ENCODE measurements at regions not wholly inside any gene's neighbourhood (a gene's known extent, or its start where the extent isn't known, plus 50 kb on each side); places are given as distances from the start of the nearest gene placed in this dataset.

DNA sequence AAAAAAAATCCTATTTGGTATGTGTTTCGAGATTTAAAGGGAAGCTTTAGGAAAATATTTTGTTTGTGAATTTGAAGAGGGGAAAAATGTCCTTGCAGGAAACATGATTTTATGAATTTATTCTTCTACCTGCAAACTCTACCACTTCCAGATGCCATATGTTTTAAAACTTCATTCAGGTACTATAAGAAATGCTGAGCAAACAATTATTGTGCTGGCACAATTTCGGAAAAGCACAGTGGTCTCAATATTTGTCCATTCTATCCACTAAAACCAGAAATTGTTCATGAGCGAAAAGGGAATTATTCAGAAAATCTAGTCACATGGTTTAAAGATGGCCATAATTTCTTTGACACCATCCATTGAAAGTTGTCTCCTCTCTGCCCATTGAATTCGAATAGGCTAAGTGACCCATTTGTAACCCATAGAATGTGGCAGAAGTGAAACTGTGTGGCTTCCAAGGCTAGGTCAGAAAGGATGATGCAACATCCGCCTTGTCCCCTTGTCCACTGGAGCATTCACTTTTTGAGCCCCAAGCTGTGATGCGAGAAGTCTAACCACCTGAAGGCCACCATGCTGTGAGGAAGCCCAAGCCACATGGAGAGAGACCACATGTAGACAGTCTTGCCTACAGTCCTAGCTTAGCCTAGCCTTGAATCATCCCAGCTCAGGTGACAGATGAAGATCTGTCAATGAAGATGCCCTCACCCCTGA is 189.8 kb upstream of the PRKCQ start:
- no peak for DNase-seq (ENCODE audit: low read depth)

- no peak for DNase-seq (ENCODE audit: low read depth)
Measured at GRCh38 chr10:6766131-6766801, 186.2 kb upstream of the PRKCQ start.

DNA sequence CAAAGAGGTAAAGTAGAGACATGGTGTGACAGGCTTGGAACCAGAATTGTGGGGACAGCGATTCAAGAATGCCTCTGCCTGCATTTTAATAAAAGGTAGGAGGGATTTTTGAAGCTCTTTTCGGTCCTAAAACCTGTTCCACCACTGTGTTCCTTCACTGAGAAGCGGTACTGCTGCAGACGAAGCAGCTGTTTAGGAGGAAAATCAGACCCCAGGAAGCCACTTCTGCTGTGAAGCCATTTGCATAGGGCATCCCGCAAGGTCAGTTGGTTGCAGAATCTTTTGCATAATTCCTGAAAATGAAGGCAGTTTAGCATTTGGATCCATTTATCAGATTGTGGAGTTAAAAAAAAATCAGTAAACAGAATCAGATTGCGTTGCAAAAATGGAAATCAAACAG is 183.3 kb upstream of the PRKCQ start:
- DNase-seq (ENCODE audit: low read depth), result no peak

GRCh38 chr10:6763001-6763400 is 182.9 kb upstream of the PRKCQ start:
- no peak for DNase-seq (ENCODE audit: low read depth)

DNA sequence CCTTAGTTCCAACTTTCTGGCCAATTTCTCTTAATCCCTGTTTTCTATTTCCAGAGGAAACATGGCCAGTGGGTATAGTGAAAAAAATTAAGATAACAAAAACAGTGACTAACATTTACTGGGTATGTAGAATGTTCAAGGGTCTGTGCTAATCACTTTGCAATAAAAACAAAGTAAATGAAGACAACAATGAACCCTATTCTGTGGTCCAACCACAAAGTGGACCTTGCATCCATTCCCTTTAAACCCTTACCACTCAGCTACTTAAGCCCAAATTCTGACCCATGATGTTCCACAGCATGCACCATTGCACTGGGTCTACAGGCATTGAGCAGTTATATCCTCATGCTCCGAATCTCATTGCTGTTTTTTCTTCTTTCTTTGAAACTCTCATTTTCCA is 179.9 kb upstream of the PRKCQ start:
- no peak for DNase-seq (ENCODE audit: low read depth)

DNA sequence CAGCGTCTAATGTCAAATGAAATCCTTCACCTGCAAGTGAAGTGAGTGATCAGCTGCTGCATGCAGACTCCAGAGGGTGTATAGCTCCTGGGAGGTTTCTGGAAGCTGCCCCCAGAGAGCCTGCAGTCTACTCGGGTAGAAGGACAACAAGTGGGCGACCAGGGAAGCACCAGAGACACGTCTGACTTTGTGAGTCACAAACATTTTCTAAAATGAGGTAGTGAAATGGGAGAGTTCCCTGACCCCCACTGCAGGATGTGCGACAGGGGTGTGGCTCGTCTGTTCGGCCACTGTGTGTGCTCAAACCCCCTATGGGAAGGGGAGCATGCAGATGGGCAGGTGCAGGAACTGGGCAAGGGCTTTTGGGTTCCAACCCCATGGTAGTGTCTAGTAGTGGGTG is 177.1 kb upstream of the PRKCQ start:
- no peak for DNase-seq (ENCODE audit: low read depth)

- DNase-seq (ENCODE audit: low read depth), result no peak
Measured at GRCh38 chr10:6756716-6757115, 176.6 kb upstream of the PRKCQ start.

DNA sequence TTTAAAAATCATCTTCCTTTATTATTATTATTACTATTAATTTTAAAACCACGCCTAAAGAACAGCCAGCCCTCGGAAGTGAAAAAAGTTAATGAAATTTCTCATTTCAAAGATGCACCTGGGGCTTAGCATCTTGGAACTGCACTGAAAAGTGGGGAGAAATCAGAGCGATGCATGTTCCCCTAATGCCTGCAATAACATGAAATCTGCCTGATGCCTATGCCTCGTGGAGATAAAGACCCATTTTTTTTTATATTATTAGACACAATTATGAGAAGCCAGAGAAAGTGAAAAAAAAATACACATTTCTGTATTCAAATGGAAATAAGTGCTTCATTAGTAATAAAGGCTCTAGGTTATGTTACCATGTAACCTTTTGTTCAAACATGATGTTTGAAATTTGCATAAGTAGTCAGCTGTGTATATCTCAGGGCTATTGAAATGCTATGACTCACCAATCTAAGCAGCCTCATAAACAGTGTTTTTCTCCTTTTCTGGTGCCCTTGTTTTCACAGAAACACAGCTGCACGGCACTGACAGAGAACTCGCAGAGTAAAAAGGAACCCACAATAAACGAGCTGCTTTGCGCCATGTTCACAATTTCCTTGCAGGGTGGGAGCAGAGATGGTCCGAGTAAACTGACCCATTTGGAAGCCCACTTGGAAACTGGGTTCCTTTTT is 175.8 kb upstream of the PRKCQ start:
- no peak for DNase-seq (ENCODE audit: low read depth)

GRCh38 chr10:6753644-6754043 is 173.6 kb upstream of the PRKCQ start:
- DNase-seq (ENCODE audit: low read depth), result no peak

DNA sequence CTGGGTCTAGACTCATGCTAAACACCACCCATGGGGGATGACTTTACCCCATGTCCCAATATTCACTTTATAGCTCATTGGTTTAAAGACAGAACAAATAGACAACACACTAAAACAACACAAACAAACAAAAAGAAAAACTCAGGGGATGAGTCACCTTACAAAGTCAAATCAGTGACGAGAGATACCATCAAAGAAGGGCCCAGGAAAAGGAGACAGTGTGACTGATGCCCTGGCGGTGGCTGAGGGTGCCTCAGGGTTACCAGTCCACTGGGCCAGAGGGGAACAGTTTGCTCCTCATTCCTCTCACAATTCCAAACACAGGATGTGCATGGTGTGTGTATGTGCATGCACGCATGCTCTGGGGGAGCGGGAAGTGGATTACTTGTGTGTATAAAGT is 171.3 kb upstream of the PRKCQ start:
- DNase-seq (ENCODE audit: low read depth), result no peak

DNA sequence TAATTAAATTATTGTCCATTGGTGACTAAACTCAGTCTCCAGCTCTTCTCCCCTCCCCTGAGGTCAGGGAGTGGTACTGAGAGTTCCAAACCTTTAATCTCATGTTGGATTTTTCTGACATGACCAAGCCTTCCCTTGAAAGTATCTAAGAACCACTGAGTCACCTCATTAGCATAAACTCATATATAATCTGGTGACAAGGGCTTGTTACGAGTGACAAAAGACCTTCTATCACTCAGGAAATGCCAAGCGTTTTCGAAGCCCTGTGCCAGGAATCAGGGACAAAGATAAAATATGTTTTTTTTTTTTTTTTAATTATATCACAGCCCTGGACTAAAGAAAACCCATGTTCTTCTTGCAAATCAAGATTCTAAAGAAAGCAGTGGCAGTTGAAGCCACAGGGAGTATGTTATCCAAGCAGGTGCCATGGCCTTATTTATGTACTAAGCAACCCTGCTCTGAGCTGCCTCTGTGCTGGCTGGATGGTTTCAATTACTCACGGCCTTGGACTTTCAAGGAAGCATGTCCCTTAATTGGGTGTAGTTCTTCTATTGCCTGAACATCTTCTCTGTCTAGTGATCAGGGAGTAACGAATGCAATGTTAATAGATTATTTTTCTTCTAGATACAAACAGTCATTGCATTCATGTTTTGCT is 169.0 kb upstream of the PRKCQ start:
- no peak for DNase-seq (ENCODE audit: low read depth)

- no peak for DNase-seq (ENCODE audit: low read depth)
Measured at GRCh38 chr10:6748029-6748428, 168.0 kb upstream of the PRKCQ start.

DNA sequence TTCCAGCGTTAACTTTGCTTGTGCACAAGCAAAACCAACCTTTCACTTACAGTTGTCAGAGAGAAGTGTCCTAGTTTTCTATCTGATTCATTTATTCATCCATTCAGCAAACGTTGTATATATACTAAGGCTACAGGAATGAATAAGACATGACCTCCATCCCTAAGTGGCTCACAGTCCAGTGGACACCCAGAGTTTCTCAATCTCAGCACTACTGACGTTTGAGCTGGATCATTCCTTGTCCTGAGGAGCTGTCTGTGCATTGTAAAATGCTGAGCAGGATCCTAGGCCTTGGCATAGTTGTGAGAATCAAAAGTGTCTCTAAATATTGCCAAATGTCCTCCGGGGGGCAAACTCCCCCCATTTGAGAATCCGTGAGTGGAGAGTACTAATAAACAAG is 166.7 kb upstream of the PRKCQ start:
- DNase-seq (ENCODE audit: low read depth), result no peak

DNA sequence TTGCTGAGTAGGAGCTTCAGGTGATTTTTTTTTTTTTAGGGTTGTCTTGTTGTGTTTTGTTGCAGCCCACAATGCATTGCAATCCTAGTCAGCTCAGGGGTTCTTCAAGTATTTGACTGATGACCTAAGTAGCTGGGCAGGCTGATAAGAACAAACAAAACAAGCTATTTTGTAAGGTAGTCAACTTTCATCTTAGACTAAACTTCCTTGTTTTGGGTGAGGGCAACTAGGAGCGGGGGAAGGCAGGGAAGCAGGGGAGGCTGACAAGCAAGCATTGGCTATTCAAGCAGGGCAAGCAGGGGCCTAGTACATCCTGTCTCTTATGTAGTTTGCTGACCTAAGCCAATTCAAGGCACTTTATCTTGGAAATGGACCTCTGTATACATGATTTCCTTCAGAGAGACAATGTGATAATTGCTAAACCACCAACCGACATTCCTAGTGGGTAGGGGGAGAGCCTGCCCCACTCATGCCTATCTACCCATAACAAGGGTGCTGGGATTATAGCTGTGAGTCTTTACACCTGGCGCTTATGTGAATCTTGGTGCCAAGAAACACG is 163.3 kb upstream of the PRKCQ start:
- no peak for DNase-seq (ENCODE audit: low read depth)

- no peak for DNase-seq (ENCODE audit: low read depth)
Measured at GRCh38 chr10:6741541-6741941, 161.5 kb upstream of the PRKCQ start.

- DNase-seq (ENCODE audit: low read depth), result no peak
Measured at GRCh38 chr10:6739530-6740174, 159.6 kb upstream of the PRKCQ start.

GRCh38 chr10:6738112-6738768 is 158.2 kb upstream of the PRKCQ start:
- DNase-seq (ENCODE audit: low read depth), result no peak

DNA sequence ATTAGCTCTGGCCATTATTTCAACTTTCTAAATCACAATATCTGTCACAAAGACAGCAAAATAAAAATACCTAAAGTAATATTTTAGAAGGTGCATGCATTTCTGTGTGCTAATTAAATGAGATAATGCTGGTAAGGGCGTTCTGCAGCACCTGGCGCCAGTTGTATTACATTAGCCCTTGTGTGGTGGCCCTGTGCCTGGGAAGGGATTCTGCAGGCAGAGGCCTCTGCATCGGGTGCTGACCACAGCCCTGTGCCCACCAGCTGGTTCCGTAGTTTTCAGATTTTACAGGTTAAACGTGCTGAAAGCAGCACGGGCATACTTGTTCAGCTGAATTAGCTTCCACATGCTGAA is 157.7 kb upstream of the PRKCQ start:
- no peak for DNase-seq (ENCODE audit: low read depth)

GRCh38 chr10:6737080-6737641 is 157.1 kb upstream of the PRKCQ start:
- DNase-seq (ENCODE audit: low read depth), result no peak

DNA sequence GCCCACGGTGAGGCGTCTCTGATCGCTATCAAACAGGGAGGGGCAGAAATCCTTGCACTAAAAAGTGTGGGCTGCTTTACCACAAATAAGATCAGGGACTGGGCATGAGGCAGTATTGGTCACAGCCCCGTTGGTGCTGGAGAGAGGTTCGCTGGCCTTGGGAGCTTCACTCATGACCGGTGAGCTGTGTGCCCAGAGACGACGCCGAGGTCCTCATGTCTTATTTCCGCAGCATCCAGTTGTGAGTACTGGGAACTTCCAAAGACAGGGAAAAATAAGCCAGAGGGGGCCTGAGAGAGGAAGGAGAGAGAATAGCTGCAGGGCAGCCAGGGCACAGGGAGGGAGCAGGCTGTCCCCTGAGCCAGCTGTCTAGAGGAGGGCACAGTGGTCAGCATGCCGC is 154.2 kb upstream of the PRKCQ start:
- no peak for DNase-seq (ENCODE audit: low read depth)

- DNase-seq (ENCODE audit: low read depth), result no peak
Measured at GRCh38 chr10:6729861-6730344, 149.8 kb upstream of the PRKCQ start.

Measured in activated gamma-delta T cell treated with anti-CD3 and anti-CD28 coated beads, Interleukin-2, amount 50 U/mL, for 16 hours (primary cell).